ENCODE measurements at regions not wholly inside any gene's neighbourhood (a gene's known extent, or its start where the extent isn't known, plus 50 kb on each side); places are given as distances from the start of the nearest gene placed in this dataset.
A peak's percentile ranks its signal among the peaks of the same experiment; 100 is the strongest.

GRCh38 chr4:185895866-185896265 lies 83.9 kb upstream of the SORBS2 start:
- no peak overlapping the region for H3K27ac Mint-ChIP-seq

DNA sequence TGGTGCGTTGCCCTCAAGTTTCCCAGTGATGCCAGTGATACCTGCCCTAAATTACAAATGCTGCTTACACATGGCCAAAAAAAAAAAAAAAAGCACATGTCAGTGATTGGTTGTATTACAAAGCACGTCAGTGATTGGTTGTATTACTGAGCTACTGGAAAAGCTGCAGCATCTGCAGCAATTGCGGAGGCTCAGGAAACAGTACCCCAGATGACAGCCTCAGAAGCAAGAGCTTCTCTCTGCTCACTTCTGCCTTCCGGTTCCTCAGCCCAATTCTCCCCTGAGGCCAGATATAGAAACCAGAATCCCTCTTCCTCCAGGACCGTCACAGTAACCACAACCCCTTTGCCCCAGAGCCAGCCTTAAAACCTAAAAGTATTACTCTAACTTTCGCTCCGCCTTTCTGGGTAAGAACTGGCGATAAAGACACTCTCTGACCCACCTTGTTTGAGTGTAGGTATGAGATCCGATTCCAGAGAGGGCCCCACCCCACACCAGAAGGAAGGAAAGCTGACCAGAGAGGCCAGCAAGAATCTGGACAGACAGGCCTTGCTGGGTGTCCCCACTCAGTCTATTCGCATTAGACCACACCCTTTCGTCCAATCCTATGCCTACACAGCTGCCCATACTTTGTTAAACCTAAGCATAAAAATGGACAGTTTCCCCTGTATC lies 85.0 kb upstream of the SORBS2 start:
- H3K27ac ChIP-seq: no peak overlapping the region
- H3K27ac Mint-ChIP-seq: peak overlapping the region; percentile 48
- H3K36me3 ChIP-seq: no peaks in the 10 kb centered on the region
- no peaks in the 10 kb centered on the region for H3K9me3 ChIP-seq (ENCODE audit: low read depth)
- H3K4me3 Mint-ChIP-seq: no peak overlapping the region
- H3K4me1 ChIP-seq: no peaks in the 10 kb centered on the region
- H3K9ac ChIP-seq: no peak overlapping the region
- H3K4me2 ChIP-seq: no peak overlapping the region
- H3K79me2 ChIP-seq (ENCODE audit: low read depth): no peaks in the 10 kb centered on the region
- H3K9me3 Mint-ChIP-seq: peaks cover 10% of the 10 kb centered on the region
- H3K27me3 ChIP-seq: no peaks in the 10 kb centered on the region
- peak overlapping the region; percentile 60 for H2AFZ ChIP-seq (replicated peaks)
- H3K4me1 Mint-ChIP-seq: peaks cover 3% of the 10 kb centered on the region
- H4K20me1 ChIP-seq (ENCODE audit: low read depth): no peaks in the 10 kb centered on the region
- no peak for DNase-seq (ENCODE audit: low spot score)
- H3F3A ChIP-seq (ENCODE audit: low read depth): no peaks in the 10 kb centered on the region
- no peak overlapping the region for H3K4me3 ChIP-seq
- H3K36me3 Mint-ChIP-seq: no peaks in the 10 kb centered on the region
- TF ChIP-seq EZH2phosphoT487 (IDR thresholded peaks at IDR 0.05): no peak
- TF ChIP-seq, protein P1, sequence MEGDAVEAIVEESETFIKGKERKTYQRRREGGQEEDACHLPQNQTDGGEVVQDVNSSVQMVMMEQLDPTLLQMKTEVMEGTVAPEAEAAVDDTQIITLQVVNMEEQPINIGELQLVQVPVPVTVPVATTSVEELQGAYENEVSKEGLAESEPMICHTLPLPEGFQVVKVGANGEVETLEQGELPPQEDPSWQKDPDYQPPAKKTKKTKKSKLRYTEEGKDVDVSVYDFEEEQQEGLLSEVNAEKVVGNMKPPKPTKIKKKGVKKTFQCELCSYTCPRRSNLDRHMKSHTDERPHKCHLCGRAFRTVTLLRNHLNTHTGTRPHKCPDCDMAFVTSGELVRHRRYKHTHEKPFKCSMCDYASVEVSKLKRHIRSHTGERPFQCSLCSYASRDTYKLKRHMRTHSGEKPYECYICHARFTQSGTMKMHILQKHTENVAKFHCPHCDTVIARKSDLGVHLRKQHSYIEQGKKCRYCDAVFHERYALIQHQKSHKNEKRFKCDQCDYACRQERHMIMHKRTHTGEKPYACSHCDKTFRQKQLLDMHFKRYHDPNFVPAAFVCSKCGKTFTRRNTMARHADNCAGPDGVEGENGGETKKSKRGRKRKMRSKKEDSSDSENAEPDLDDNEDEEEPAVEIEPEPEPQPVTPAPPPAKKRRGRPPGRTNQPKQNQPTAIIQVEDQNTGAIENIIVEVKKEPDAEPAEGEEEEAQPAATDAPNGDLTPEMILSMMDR (IDR thresholded peaks at IDR 0.05): no peak
- TF ChIP-seq EZH2 (IDR thresholded peaks at IDR 0.05): no peak
- peaks cover 5% of the 10 kb centered on the region for H3K27me3 Mint-ChIP-seq (ENCODE audit: insufficient read depth, low read depth)

More at GRCh38 chr4:185895866-185896265, 83.9 kb upstream of the SORBS2 start:
- H3K27ac ChIP-seq: no peak overlapping the region
- no peak overlapping the region for H3K4me3 ChIP-seq
- no peaks in the 10 kb centered on the region for H4K20me1 ChIP-seq (ENCODE audit: low read depth)
- Mint-ChIP-seq H3K4me1 (peaks cover 3% of the 10 kb centered on the region), H3K9me3 (peaks cover 10% of the 10 kb centered on the region), H3K27me3 (ENCODE audit: insufficient read depth, low read depth) (peaks cover 5% of the 10 kb centered on the region), H3K36me3 (no peaks in the 10 kb centered on the region), H3K4me3 (no peak overlapping the region)
- no peaks in the 10 kb centered on the region for H3K9me3 ChIP-seq (ENCODE audit: low read depth)
- H3F3A ChIP-seq (ENCODE audit: low read depth): no peaks in the 10 kb centered on the region
- H3K27me3 ChIP-seq: no peaks in the 10 kb centered on the region
- no peak overlapping the region for H2AFZ ChIP-seq (replicated peaks)
- no peak for DNase-seq (ENCODE audit: low spot score)
- TF ChIP-seq EZH2 (IDR thresholded peaks at IDR 0.05) (no peak), EZH2phosphoT487 (IDR thresholded peaks at IDR 0.05) (no peak)
- TF ChIP-seq, protein P1 (IDR thresholded peaks at IDR 0.05): no peak
- no peaks in the 10 kb centered on the region for H3K36me3 ChIP-seq
- H3K4me2 ChIP-seq: no peak overlapping the region
- no peaks in the 10 kb centered on the region for H3K4me1 ChIP-seq
- H3K9ac ChIP-seq: no peak overlapping the region
- H3K79me2 ChIP-seq (ENCODE audit: low read depth): no peaks in the 10 kb centered on the region

GRCh38 chr4:185898413-185898812 lies 86.4 kb upstream of the SORBS2 start:
- Mint-ChIP-seq H3K27ac (no peak overlapping the region), H3K9me3 (no peaks in the 10 kb centered on the region), H3K27me3 (ENCODE audit: insufficient read depth, low read depth) (peaks cover 5% of the 10 kb centered on the region), H3K4me1 (peaks cover 5% of the 10 kb centered on the region), H3K36me3 (no peaks in the 10 kb centered on the region), H3K4me3 (no peak overlapping the region)
- no peaks in the 10 kb centered on the region for H3K36me3 ChIP-seq
- no peak overlapping the region for H2AFZ ChIP-seq (replicated peaks)
- no peaks in the 10 kb centered on the region for H3K9me3 ChIP-seq (ENCODE audit: low read depth)
- no peaks in the 10 kb centered on the region for H3K4me1 ChIP-seq
- no peak for DNase-seq (ENCODE audit: low spot score)
- H3K79me2 ChIP-seq (ENCODE audit: low read depth): no peaks in the 10 kb centered on the region
- no peak overlapping the region for H3K4me2 ChIP-seq
- H4K20me1 ChIP-seq (ENCODE audit: low read depth): no peaks in the 10 kb centered on the region
- no peak overlapping the region for H3K27ac ChIP-seq
- TF ChIP-seq EZH2 (IDR thresholded peaks at IDR 0.05) (no peak), EZH2phosphoT487 (IDR thresholded peaks at IDR 0.05) (no peak)
- TF ChIP-seq, protein P1 (IDR thresholded peaks at IDR 0.05): no peak
- no peaks in the 10 kb centered on the region for H3K27me3 ChIP-seq
- no peak overlapping the region for H3K9ac ChIP-seq
- H3F3A ChIP-seq (ENCODE audit: low read depth): no peaks in the 10 kb centered on the region
- H3K4me3 ChIP-seq: no peak overlapping the region

Measured in neural progenitor cell (in vitro differentiated cells).